RWPE1 (cell line): ENCODE measurements at regions not wholly inside any gene's neighbourhood (a gene's known extent, or its start where the extent isn't known, plus 50 kb on each side); places are given as distances from the start of the nearest gene placed in this dataset.

Source experiments
- CTCF ChIA-PET: fragments of 350-600 bp; sonication (Branson Sonifier 250); formaldehyde crosslinking; extraction: SDS; loops from one replicate; lab custom pipeline; 2021; lab: Yijun Ruan, JAX
- POLR2A ChIA-PET: fragments of 400-600 bp; formaldehyde crosslinking; extraction: SDS; loops from one replicate; lab custom pipeline; 2020; ENCODE audit warnings: antibody characterized with exemption; ENCODE audit not compliant: low non-redundant PET; lab: Yijun Ruan, JAX
- DNase-seq: peaks from one replicate; pipeline ENCODE4 v3.0.0; 2012; ENCODE audit warnings: low spot score
- H3K27ac ChIP-seq: fragments of 450-650 bp; 2 replicates; pipeline ENCODE4 v1.5.1; 2017
- CTCF ChIP-seq: fragments of 450-650 bp; conservative IDR thresholded peaks from 2 replicates; pipeline ENCODE4 v1.5.1; 2017; ENCODE audit warnings: low read depth, mild to moderate bottlenecking

GRCh38 chr21:19031953-19032352 lies 628.4 kb upstream of the TMPRSS15 start:
- ChIA-PET POLR2A (no interaction called here), CTCF (no interaction called here)
- TF ChIP-seq CTCF = no peak
- DNase-seq = no peak
- no peak overlapping the region for H3K27ac ChIP-seq

GRCh38 chr21:19034041-19034440 lies 630.5 kb upstream of the TMPRSS15 start:
- no peak overlapping the region for H3K27ac ChIP-seq
- TF ChIP-seq CTCF = no peak
- ChIA-PET POLR2A (no interaction called here), CTCF (no interaction called here)
- no peak for DNase-seq

- ChIA-PET CTCF (interaction anchor here (0.6 kb wide), 2 partner anchors 38 to 228 kb away, joined by 4 to 5 read pairs; no protein-coding TSS in a partner anchor), POLR2A (no interaction called here)
- no peak for TF ChIP-seq CTCF
- DNase-seq = no peak
- no peak overlapping the region for H3K27ac ChIP-seq
Measured at GRCh38 chr21:19034560-19034959, 631.0 kb upstream of the TMPRSS15 start.

GRCh38 chr21:19045876-19046275 lies 642.3 kb upstream of the TMPRSS15 start:
- DNase-seq = no peak
- H3K27ac ChIP-seq = no peak overlapping the region
- no peak for TF ChIP-seq CTCF
- ChIA-PET POLR2A (no interaction called here), CTCF (no interaction called here)

GRCh38 chr21:19048098-19048672 lies 644.6 kb upstream of the TMPRSS15 start:
- no peak overlapping the region for H3K27ac ChIP-seq
- CTCF ChIA-PET = no interaction called here
- POLR2A ChIA-PET = no interaction called here
- no peak for TF ChIP-seq CTCF
- DNase-seq = no peak

GRCh38 chr21:19049567-19049966 lies 646.0 kb upstream of the TMPRSS15 start:
- TF ChIP-seq CTCF = no peak
- ChIA-PET CTCF (interaction anchor here (0.6 kb wide), 1 partner anchor 92 kb away, joined by 3 read pairs; no protein-coding TSS in a partner anchor), POLR2A (no interaction called here)
- H3K27ac ChIP-seq = no peak overlapping the region
- DNase-seq = no peak
